ENCODE measurements at regions not wholly inside any gene's neighbourhood (a gene's known extent, or its start where the extent isn't known, plus 50 kb on each side); places are given as distances from the start of the nearest gene placed in this dataset.

DNA sequence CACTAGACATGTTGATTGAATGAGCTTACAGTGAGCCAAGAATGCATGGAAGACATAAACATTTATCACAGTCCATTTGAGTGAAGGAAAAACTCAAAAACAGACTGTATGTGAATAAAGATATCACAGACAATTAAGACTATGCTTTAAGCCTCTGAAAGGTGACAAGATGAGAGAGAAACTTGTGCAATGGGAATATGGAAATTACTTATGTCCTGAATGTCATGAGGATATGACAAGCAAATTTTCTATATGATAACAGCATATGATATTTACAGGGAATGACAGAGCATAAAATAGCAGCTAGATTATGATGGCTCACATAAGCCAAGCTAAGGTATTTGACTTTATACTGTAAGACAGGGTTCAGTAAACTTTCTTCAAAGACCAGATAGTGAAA, 1153.1 kb upstream of the USP15 start:
- no peaks in the 10 kb centered on the region for H3K9me3 ChIP-seq
- H3K4me1 ChIP-seq (replicated peaks), result no peaks in the 10 kb centered on the region
- no peak overlapping the region for H3K4me3 ChIP-seq
- H3K36me3 ChIP-seq, result no peaks in the 10 kb centered on the region
- intact Hi-C loops (cut with DNase I), result no loop called here
- TF ChIP-seq POLR2A (IDR thresholded peaks at IDR 0.05) (no peak), POLR2AphosphoS5 (IDR thresholded peaks at IDR 0.05) (no peak)
- TF ChIP-seq, protein P1, sequence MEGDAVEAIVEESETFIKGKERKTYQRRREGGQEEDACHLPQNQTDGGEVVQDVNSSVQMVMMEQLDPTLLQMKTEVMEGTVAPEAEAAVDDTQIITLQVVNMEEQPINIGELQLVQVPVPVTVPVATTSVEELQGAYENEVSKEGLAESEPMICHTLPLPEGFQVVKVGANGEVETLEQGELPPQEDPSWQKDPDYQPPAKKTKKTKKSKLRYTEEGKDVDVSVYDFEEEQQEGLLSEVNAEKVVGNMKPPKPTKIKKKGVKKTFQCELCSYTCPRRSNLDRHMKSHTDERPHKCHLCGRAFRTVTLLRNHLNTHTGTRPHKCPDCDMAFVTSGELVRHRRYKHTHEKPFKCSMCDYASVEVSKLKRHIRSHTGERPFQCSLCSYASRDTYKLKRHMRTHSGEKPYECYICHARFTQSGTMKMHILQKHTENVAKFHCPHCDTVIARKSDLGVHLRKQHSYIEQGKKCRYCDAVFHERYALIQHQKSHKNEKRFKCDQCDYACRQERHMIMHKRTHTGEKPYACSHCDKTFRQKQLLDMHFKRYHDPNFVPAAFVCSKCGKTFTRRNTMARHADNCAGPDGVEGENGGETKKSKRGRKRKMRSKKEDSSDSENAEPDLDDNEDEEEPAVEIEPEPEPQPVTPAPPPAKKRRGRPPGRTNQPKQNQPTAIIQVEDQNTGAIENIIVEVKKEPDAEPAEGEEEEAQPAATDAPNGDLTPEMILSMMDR (IDR thresholded peaks at IDR 0.05), result no peak
- DNase-seq (ENCODE audit: low spot score), result no peak
- no peak overlapping the region for H3K27ac ChIP-seq
- H3K27me3 ChIP-seq (replicated peaks; ENCODE audit: insufficient read depth), result no peaks in the 10 kb centered on the region

DNA sequence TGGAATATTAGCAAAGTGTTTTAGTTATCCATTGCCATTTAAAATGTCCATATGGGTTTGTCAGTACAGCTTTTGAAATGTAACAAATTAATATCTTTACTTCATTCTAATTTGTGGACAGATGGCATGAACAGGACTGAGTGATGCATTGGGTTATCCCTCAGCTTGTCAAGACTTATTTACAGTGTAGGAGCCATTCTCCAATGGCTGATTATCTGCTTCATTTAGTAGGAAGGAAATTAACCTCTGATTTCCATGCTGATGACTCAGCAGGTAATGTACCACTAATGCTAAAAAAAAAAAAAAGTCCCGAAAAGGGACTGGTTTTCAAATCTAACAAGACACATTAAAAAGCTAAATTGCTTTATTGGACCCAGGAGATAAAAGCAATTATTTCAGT, 1149.0 kb upstream of the USP15 start:
- no peak for TF ChIP-seq POLR2AphosphoS5 (IDR thresholded peaks at IDR 0.05)
- no peak for TF ChIP-seq POLR2A (IDR thresholded peaks at IDR 0.05)
- TF ChIP-seq, protein P1 (IDR thresholded peaks at IDR 0.05), result no peak
- intact Hi-C loops (cut with DNase I), result no loop called here
- Histone ChIP-seq H3K36me3 (no peaks in the 10 kb centered on the region), H3K4me3 (no peak overlapping the region), H3K4me1 (replicated peaks) (no peaks in the 10 kb centered on the region), H3K27me3 (replicated peaks; ENCODE audit: insufficient read depth) (no peaks in the 10 kb centered on the region), H3K9me3 (no peaks in the 10 kb centered on the region), H3K27ac (no peak overlapping the region)
- WGBS, result 66% methylated on average over 1 of the region's 1 CpG
- no peak for DNase-seq (ENCODE audit: low spot score)

DNA sequence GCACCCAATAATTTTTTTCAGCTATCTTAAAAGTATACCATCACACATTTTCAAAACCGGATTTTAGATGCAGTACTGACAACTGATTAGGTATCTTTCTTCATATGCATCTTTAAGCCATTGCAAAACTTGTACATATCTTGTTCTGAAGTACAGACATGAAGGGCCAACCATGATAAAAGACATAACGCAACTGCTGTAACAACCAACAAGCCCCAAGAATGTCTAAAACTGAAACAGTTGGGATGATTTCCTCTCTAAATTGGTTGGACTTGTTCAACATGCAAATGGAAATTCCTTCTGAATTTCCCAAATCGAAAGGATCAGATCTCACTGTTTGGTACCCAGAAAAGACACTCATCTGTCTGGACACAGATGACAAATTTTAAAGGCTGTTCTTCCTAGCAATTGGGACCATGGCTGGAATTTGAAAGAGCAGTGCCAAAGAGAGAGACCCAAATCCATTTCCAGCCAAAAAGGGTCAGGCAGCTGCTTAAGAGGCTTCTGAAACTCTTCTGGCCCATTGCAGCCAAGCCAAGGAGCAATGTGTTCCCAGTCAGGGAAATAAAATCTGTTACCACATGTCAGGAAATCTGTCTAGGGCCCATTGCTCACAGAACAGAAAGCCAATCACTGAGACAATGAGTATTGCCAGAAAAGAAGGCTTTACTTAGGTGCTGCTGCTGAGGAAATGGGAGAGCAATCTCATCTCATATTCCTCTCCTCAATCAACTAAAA, 1122.4 kb upstream of the USP15 start:
- H3K27me3 ChIP-seq (replicated peaks; ENCODE audit: insufficient read depth), result no peaks in the 10 kb centered on the region
- no peaks in the 10 kb centered on the region for H3K4me1 ChIP-seq (replicated peaks)
- no peak overlapping the region for H3K27ac ChIP-seq
- DNase-seq (ENCODE audit: low spot score), result no peak
- H3K9me3 ChIP-seq, result no peaks in the 10 kb centered on the region
- 89% methylated on average over 3 of the region's 3 CpGs for WGBS
- H3K36me3 ChIP-seq, result no peaks in the 10 kb centered on the region
- intact Hi-C loops (cut with DNase I), result no loop called here
- TF ChIP-seq POLR2A (IDR thresholded peaks at IDR 0.05), result no peak
- TF ChIP-seq POLR2AphosphoS5 (IDR thresholded peaks at IDR 0.05), result no peak
- TF ChIP-seq, protein P1 (IDR thresholded peaks at IDR 0.05), result no peak
- no peak overlapping the region for H3K4me3 ChIP-seq

DNA sequence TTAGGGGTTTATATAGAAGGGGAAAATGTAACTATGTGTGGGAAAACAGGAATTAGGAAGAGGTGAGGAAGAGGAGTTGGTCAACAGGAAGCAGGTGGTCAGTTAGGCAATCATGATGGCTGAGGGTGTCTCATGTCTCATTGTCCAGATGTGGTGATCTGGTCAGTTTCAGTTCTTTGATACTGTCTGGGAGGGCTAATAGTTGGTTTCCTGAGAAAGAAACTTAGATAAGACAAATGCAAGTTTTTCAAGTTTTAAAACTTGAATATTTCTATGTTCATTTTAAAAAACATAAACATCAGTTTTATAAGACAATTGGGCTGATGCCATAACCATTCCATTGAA, 1121.8 kb upstream of the USP15 start:
- H3K9me3 ChIP-seq, result no peaks in the 10 kb centered on the region
- DNase-seq (ENCODE audit: low spot score), result no peak
- no peaks in the 10 kb centered on the region for H3K36me3 ChIP-seq
- H3K27ac ChIP-seq, result no peak overlapping the region
- no peak overlapping the region for H3K4me3 ChIP-seq
- TF ChIP-seq POLR2A (IDR thresholded peaks at IDR 0.05), result no peak
- TF ChIP-seq, protein P1 (IDR thresholded peaks at IDR 0.05), result no peak
- no peak for TF ChIP-seq POLR2AphosphoS5 (IDR thresholded peaks at IDR 0.05)
- intact Hi-C loops (cut with DNase I), result no loop called here
- no peaks in the 10 kb centered on the region for H3K4me1 ChIP-seq (replicated peaks)
- no peaks in the 10 kb centered on the region for H3K27me3 ChIP-seq (replicated peaks; ENCODE audit: insufficient read depth)

DNA sequence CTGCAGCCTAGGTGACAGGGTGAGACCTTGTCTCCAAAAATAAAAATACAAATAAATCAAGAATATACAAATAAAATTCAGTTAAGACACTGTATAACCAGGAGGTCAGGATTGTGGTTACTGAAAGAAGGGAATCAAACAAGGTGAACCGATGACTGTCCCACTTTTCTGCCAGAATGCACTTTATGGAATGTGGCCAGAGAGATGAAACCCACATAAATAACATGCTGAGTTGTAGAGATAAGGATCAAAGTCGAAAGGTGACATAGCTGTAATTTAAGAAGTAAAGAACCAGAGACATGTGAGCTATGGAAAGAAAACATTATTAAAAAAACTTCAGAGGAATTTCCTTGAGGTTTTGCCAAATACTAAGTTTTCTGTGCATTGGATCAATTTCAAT, 1098.2 kb upstream of the USP15 start:
- no peak for DNase-seq (ENCODE audit: low spot score)
- TF ChIP-seq POLR2AphosphoS5 (IDR thresholded peaks at IDR 0.05), result no peak
- TF ChIP-seq, protein P1 (IDR thresholded peaks at IDR 0.05), result no peak
- TF ChIP-seq POLR2A (IDR thresholded peaks at IDR 0.05), result no peak
- no peaks in the 10 kb centered on the region for H3K9me3 ChIP-seq
- H3K4me1 ChIP-seq (replicated peaks), result no peaks in the 10 kb centered on the region
- no peak overlapping the region for H3K4me3 ChIP-seq
- intact Hi-C loops (cut with DNase I), result no loop called here
- H3K27me3 ChIP-seq (replicated peaks; ENCODE audit: insufficient read depth), result no peaks in the 10 kb centered on the region
- no peak overlapping the region for H3K27ac ChIP-seq
- 12% methylated on average over 2 of the region's 2 CpGs for WGBS
- H3K36me3 ChIP-seq, result no peaks in the 10 kb centered on the region

All from prostate gland (tissue), 2 donors.